Stimulated activated CD8-positive, alpha-beta memory T cell treated with anti-CD3 and anti-CD28 coated beads, Interleukin-15, amount 100 ng/mL, for 1 hour (primary cell): ENCODE measurements at regions not wholly inside any gene's neighbourhood (a gene's known extent, or its start where the extent isn't known, plus 50 kb on each side); places are given as distances from the start of the nearest gene placed in this dataset.
A peak's percentile ranks its signal among the peaks of the same experiment; 100 is the strongest.
"Not testable (repeated sequence)": the region's sequence is repeated elsewhere in the genome, so short reads cannot be mapped to it uniquely, and the experiment has no call there.

Source experiments
- DNase-seq: peaks from one replicate; pipeline ENCODE4 v3.0.0-alpha.2; 2020; ENCODE audit warnings: low read depth

GRCh38 chr1:149361310-149361709, 113.5 kb upstream of the NBPF19 start:
- DNase-seq, result not testable (repeated sequence)

GRCh38 chr1:149364188-149364981, 110.5 kb upstream of the NBPF19 start:
- DNase-seq, result not testable (repeated sequence)

DNA sequence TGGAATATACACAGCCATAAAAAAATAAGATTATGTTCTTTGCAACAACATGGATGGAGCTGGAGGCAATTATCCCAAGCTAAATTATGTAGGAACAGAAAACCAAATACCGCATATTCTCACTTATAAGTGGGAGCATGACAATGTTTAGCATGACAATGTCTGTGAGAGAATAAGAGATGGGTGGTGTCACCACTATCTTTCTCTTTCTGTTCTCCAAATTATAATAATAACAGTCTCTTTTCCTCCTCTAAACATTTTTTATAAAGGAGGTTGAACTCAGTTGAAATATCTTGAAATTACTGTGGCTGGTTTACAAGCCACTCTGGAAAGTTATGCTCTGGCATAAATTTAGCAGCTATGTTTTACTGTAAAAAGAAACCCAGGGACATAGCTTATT, 108.4 kb upstream of the NBPF19 start:
- not testable (repeated sequence) for DNase-seq

GRCh38 chr1:149367472-149368044, 107.3 kb upstream of the NBPF19 start:
- not testable (repeated sequence) for DNase-seq

GRCh38 chr1:149368337-149368736, 106.5 kb upstream of the NBPF19 start:
- not testable (repeated sequence) for DNase-seq

- not testable (repeated sequence) for DNase-seq
Observed at GRCh38 chr1:149369081-149369480, 105.8 kb upstream of the NBPF19 start.

DNA sequence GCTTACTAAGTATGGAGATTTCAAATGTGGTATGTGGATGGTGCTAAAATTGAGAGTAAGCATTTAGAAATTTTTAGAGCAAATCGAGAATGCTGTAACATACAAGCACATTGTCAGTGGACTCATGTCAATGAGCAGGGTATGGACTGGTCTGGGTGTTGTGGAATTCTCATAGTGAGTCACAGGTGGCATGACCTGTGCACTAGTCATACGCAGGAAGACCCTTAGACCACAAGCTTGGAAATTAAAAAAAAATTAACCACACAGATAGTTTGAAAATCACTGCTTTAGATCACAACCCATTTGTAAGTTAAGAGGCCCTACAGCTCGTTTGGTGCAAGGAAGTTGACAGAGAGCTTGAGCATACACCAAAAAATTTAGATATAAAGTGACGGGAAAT, 102.9 kb upstream of the NBPF19 start:
- not testable (repeated sequence) for DNase-seq

DNA sequence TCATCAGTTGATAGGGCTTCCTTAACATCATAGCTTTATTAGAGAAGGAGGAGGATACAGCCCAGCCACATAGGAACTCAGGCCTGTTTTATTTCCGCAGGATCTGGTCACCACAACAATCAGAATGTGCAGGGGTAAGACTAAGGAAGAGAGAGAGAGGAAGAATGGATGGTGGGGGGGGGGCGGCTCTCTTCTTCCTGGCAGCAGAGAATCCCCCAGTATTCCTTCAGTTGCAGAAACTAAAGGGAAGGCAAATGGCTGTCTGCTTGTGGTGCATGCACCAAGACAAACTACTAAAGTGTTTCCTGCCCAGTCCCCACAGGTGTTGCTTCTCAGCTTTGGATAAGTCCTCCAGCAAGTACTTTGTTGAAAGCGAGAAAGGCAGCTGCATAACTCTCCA, 96.4 kb upstream of the NBPF19 start:
- not testable (repeated sequence) for DNase-seq

DNA sequence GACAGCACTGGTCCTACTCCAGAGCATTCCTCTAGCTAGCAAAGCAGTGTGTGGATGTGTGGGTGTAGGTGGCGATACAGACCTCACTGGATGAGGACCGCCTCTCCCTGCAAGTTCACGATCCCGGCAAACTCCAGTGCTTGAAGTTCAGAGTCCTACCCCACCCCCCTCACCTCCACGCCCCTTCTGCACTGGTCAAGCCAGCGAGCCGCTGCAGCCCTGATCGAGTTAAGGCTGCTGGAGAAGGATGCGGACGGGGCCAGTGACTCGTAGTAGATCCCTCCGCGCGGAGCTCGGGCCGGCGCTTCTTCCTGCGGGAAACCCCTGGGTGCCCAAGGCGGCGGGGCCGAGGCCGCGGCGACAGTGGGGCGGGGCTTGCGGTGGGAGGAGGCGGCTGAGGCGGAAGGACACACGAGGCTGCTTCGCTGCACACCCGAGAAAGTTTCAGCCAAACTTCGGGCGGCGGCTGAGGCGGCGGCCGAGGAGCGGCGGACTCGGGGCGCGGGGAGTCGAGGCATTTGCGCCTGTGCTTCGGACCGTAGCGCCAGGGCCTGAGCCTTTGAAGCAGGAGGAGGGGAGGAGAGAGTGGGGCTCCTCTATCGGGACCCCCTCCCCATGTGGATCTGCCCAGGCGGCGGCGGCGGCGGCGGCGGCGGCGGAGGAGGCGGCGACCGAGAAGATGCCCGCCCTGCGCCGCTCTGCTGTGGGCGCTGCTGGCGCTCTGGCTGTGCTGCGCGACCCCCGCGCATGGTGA, 84.5 kb upstream of the NBPF19 start:
- peak; percentile 32 for DNase-seq

GRCh38 chr1:149390931-149391330, 83.9 kb upstream of the NBPF19 start:
- not testable (repeated sequence) for DNase-seq

DNA sequence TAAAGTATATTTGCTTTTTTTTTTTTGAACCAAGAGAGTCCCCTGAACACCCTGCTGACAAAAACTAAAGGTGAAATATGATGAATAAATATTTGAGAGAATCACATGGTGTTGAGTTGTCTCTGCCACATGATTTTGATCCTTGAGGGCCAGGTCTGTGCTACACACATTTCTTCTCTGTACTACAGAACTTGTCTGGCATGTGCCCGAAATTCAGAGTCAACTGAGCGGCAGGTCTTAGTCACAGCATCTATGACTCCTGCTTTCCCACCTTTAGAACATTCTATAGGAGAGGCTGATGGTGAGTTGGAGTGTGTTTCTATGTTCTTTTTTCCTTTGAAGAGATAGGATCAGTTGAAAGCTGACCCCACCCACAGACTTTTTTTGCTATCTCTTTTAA, 79.0 kb upstream of the NBPF19 start:
- DNase-seq, result not testable (repeated sequence)

DNA sequence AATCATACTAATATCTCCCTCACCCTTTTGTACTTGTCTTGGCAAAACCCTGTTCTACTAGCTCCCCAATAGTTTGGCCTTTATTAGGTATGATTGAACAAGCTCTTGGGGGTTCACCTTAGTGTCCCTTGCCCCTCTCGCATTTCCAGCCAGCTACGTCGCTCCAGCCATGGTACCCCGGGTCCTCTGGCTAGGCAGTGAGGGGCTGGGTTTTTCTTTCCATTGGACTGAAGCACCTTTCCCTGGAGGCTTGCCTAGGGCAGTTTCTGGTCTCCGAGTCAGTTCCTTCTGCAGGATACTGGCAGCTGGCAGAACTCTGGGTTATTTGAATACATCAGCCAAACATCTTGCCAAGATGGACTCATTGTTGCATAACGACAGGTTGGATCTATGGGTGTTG, 76.3 kb upstream of the NBPF19 start:
- DNase-seq, result not testable (repeated sequence)

DNA sequence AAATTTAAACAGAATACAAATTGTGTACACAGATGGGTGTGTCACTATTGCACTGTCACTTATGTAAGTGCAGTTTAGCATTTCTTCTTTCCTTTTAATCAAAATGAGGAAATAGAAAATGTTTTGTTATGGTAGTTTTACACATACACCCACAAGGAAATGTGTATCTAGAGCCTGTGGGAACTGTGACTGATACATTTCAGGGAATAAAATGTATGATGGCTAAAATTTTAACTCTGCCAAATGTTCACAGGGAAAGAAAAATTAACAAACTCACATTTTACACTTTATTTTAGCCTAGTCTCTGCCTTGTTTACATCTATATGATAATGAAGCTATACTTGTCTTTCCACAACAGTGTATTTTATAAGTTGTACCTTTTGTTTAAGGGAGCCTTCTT, 66.4 kb upstream of the NBPF19 start:
- not testable (repeated sequence) for DNase-seq

DNA sequence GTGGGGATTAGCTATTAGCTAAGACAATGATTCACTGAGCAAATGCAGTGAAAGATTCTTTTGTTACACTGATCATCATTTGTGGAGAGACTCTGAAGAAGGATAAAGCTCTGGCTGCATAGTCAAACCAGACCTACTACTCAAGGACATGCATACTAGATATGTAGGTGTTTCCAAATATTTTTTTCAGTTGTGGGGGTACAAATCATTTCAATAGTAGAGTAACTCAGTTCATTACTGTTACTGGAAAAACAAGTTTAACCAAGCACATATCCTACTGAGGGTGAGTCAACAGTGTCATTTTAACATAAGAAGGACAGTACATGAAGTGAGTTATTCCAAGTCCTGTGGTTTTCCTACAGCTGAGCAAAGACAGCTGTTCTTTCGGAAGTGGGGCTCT, 59.5 kb upstream of the NBPF19 start:
- DNase-seq, result not testable (repeated sequence)

- not testable (repeated sequence) for DNase-seq
Observed at GRCh38 chr1:149418782-149419181, 56.1 kb upstream of the NBPF19 start.

- DNase-seq, result not testable (repeated sequence)
Observed at GRCh38 chr1:149423122-149423521, 51.7 kb upstream of the NBPF19 start.
